ENCODE measurements at regions not wholly inside any gene's neighbourhood (a gene's known extent, or its start where the extent isn't known, plus 50 kb on each side); places are given as distances from the start of the nearest gene placed in this dataset.

- no peak for TF ChIP-seq POLR2AphosphoS5 (IDR thresholded peaks at IDR 0.05; ENCODE audit: low read depth, low read length)
- TF ChIP-seq EZH2phosphoT487 (IDR thresholded peaks at IDR 0.05; ENCODE audit: borderline replicate concordance, low read depth): no peak
- TF ChIP-seq FOXJ3 (CRISPR knock-in tag; IDR thresholded peaks at IDR 0.05): no peak
- no peak for TF ChIP-seq SMC3 (IDR thresholded peaks at IDR 0.05; ENCODE audit: low read depth, low read length)
- no peak for TF ChIP-seq RXRA (IDR thresholded peaks at IDR 0.05; ENCODE audit: borderline replicate concordance, low read depth)
- TF ChIP-seq MXI1 (IDR thresholded peaks at IDR 0.05; ENCODE audit: low read depth, low read length): no peak
- no peak for TF ChIP-seq YY1 (IDR thresholded peaks at IDR 0.05; ENCODE audit: low read depth)
- no peak for TF ChIP-seq CTCF (IDR thresholded peaks at IDR 0.05)
- no peak; the same call in 1 of the 2 replicates for TF ChIP-seq FOXM1 (IDR thresholded peaks at IDR 0.05; ENCODE audit: low read depth)
- TF ChIP-seq FOSL2 (IDR thresholded peaks at IDR 0.05; ENCODE audit: borderline replicate concordance, low read depth): no peak
- TF ChIP-seq NFIC (IDR thresholded peaks at IDR 0.05; ENCODE audit: borderline replicate concordance): no peak
- peak; percentile 58 for TF ChIP-seq CHD2 (IDR thresholded peaks at IDR 0.05; ENCODE audit: low read length, partially characterized antibody)
- TF ChIP-seq PBX3 (IDR thresholded peaks at IDR 0.05): no peak; the same call in 1 of the 2 replicates
Observed at GRCh38 chr11:45412051-45412471, 125.9 kb upstream of the SYT13 start (continued).

GRCh38 chr11:45411228-45411946 is 125.2 kb upstream of the SYT13 start:
- H4K20me1 ChIP-seq (ENCODE audit: insufficient read depth): no peaks in the 10 kb centered on the region
- H3K9me3 ChIP-seq: no peaks in the 10 kb centered on the region
- H3K27ac ChIP-seq (ENCODE audit: low read depth in 2 of 2, low read length in 1 of 2): peak overlapping the region; percentile 86 to 94
- H3K27me3 ChIP-seq (ENCODE audit: insufficient read depth): no peaks in the 10 kb centered on the region
- H2AFZ ChIP-seq (ENCODE audit: low read depth): peak overlapping the region; percentile 94
- peak overlapping the region; percentile 67 for H3K9ac ChIP-seq
- TF ChIP-seq TCF12 (IDR thresholded peaks at IDR 0.05) (peak; percentile 65; the same call in 1 of the 2 replicates), MAX (IDR thresholded peaks at IDR 0.05; ENCODE audit: low read depth) (0 out of 2 replicates have a peak, but pooled peaks have one; percentile 11), TAF1 (IDR thresholded peaks at IDR 0.05; ENCODE audit: borderline replicate concordance, low read depth, low read length) (0 out of 2 replicates have a peak, but pooled peaks have one; percentile 11), JUND (IDR thresholded peaks at IDR 0.05) (peak; percentile 46; the same call in 1 of the 2 replicates), EZH2phosphoT487 (IDR thresholded peaks at IDR 0.05; ENCODE audit: borderline replicate concordance, low read depth) (no peak), FOSL2 (IDR thresholded peaks at IDR 0.05; ENCODE audit: borderline replicate concordance, low read depth) (peak; percentile 61; the same call in 1 of the 2 replicates), GATA2 (CRISPR knock-in tag; IDR thresholded peaks at IDR 0.05) (no peak), EP300 (IDR thresholded peaks at IDR 0.05; ENCODE audit: borderline replicate concordance in 1 of 2, low read depth in 1 of 2, low read length in 1 of 2) (peak in 1 of 2 experiments; percentile 54; a peak in 2 of 4 replicates)
- H3K36me3 ChIP-seq (replicated peaks in 1 of 2; ENCODE audit: control insufficient read depth in 1 of 2, insufficient read depth in 2 of 2, low read length in 1 of 2): no peaks in the 10 kb centered on the region
- H3K4me1 ChIP-seq (ENCODE audit: control insufficient read depth in 1 of 2, insufficient read depth in 2 of 2, low read depth in 1 of 2, low read length in 1 of 2): peaks cover 26 to 38% of the 10 kb centered on the region in 2 experiments
- no peaks in the 10 kb centered on the region for H3K79me2 ChIP-seq (ENCODE audit: insufficient read depth)
- ChIA-PET POLR2A (interaction anchor here (0.7 kb wide), 1 partner anchor 388 kb away, joined by 3 read pairs; no protein-coding TSS in a partner anchor), CTCF (interaction anchor here (1.0 to 4.7 kb wide), 7 partner anchors 23 to 360 kb away, joined by 3 to 27 read pairs (median 4); no protein-coding TSS in a partner anchor)
- peak overlapping the region; percentile 75 for H3K4me2 ChIP-seq
- peak; percentile 46 for DNase-seq
- peak overlapping the region; percentile 17 to 20; a peak in 1 of 4 replicates for H3K4me3 ChIP-seq (ENCODE audit: low read depth in 2 of 2, low read length in 1 of 2)
- 12% methylated on average over 7 of the region's 7 CpGs for WGBS (ENCODE audit: low lambda C conversion rate)
- peaks cover 14% of the 10 kb centered on the region for H3F3A ChIP-seq (replicated peaks; ENCODE audit: insufficient read depth)
- no peaks in the 10 kb centered on the region for H3K9me2 ChIP-seq
